SK-N-SH treated with all-trans-retinoic acid at 6 μM for 48 hours (cell line): ENCODE measurements at regions not wholly inside any gene's neighbourhood (a gene's known extent, or its start where the extent isn't known, plus 50 kb on each side); places are given as distances from the start of the nearest gene placed in this dataset.

ENCODE experiments used
- ATAC-seq: fragments of 200-7000 bp; cut with Tn5 transposase; 3 replicates; pipeline ENCODE4 v1.9.1; 2020; ENCODE audit warnings: mild to moderate bottlenecking, moderate library complexity
- ARNTL ChIP-seq: fragments of 450-650 bp; formaldehyde crosslinking; IDR thresholded peaks from 2 replicates; pipeline ENCODE4 v1.5.0; 2020; ENCODE audit warnings: low read depth, mild to moderate bottlenecking, moderate library complexity, borderline replicate concordance
- BACH2 ChIP-seq: fragments of 250-450 bp; sonication (Bioruptor Pico); IDR thresholded peaks from 2 replicates; pipeline ENCODE4 v1.9.0; 2021; ENCODE audit warnings: mild to moderate bottlenecking, borderline replicate concordance
- CREB5 ChIP-seq: fragments of 250-450 bp; sonication (Bioruptor Pico); IDR thresholded peaks from 2 replicates; pipeline ENCODE4 v1.5.1; 2020; ENCODE audit warnings: low read depth, mild to moderate bottlenecking, moderate library complexity
- CSDC2 ChIP-seq: fragments of 250-450 bp; sonication (Bioruptor Pico); IDR thresholded peaks from 2 replicates; pipeline ENCODE4 v1.5.0; 2020; ENCODE audit warnings: mild to moderate bottlenecking, moderate library complexity
- CSRNP3 ChIP-seq: fragments of 250-450 bp; sonication (Bioruptor Pico); IDR thresholded peaks from 2 replicates; pipeline ENCODE4 v1.5.1; 2021; ENCODE audit warnings: mild to moderate bottlenecking, moderate library complexity
- ESRRG ChIP-seq: fragments of 250-450 bp; sonication (Bioruptor Pico); IDR thresholded peaks from 2 replicates; pipeline ENCODE4 v1.6.1; 2021; ENCODE audit warnings: mild to moderate bottlenecking
- GLIS3 ChIP-seq: fragments of 250-450 bp; sonication (Bioruptor Pico); IDR thresholded peaks from 2 replicates; pipeline ENCODE4 v1.5.0; 2020; ENCODE audit warnings: mild to moderate bottlenecking, moderate library complexity
- ISL1 ChIP-seq: fragments of 250-450 bp; sonication (Bioruptor Pico); IDR thresholded peaks from 2 replicates; pipeline ENCODE4 v2.1.2; 2022; ENCODE audit warnings: mild to moderate bottlenecking, moderate library complexity
- OSR1 ChIP-seq: fragments of 250-450 bp; sonication (Bioruptor Pico); IDR thresholded peaks from 2 replicates; pipeline ENCODE4 v1.8.0; 2022; ENCODE audit warnings: moderate library complexity, mild to moderate bottlenecking, inconsistent platforms
- PATZ1 ChIP-seq: fragments of 250-450 bp; sonication (Bioruptor Pico); IDR thresholded peaks from 2 replicates; pipeline ENCODE4 v1.8.0; 2020; ENCODE audit warnings: mild to moderate bottlenecking, moderate library complexity, borderline replicate concordance
- POU6F1 ChIP-seq: fragments of 250-450 bp; sonication (Bioruptor Pico); IDR thresholded peaks from 2 replicates; pipeline ENCODE4 v1.8.0; 2021; ENCODE audit warnings: low read depth, mild to moderate bottlenecking, moderate library complexity, borderline replicate concordance
- PPARA ChIP-seq: fragments of 250-450 bp; sonication (Bioruptor Pico); IDR thresholded peaks from 2 replicates; pipeline ENCODE4 v1.5.0; 2020; ENCODE audit warnings: mild to moderate bottlenecking, borderline replicate concordance
- RARB ChIP-seq: fragments of 250-450 bp; sonication (Bioruptor Pico); IDR thresholded peaks from 2 replicates; pipeline ENCODE4 v1.8.0; 2021; ENCODE audit warnings: mild to moderate bottlenecking, moderate library complexity
- SNAI2 ChIP-seq: fragments of 250-450 bp; sonication (Bioruptor Pico); IDR thresholded peaks from 2 replicates; pipeline ENCODE4 v1.5.0; 2020; ENCODE audit warnings: mild to moderate bottlenecking, moderate library complexity
- TCF4 ChIP-seq: fragments of 250-450 bp; sonication (Bioruptor Pico); IDR thresholded peaks from 2 replicates; pipeline ENCODE4 v1.8.0; 2021; ENCODE audit warnings: mild to moderate bottlenecking, moderate library complexity, borderline replicate concordance
- TOX ChIP-seq: fragments of 250-450 bp; sonication (Bioruptor Pico); IDR thresholded peaks from 2 replicates; pipeline ENCODE4 v1.8.0; 2021; ENCODE audit warnings: mild to moderate bottlenecking, moderate library complexity, borderline replicate concordance
- TSHZ2 ChIP-seq: fragments of 250-450 bp; sonication (Bioruptor Pico); IDR thresholded peaks from 2 replicates; pipeline ENCODE4 v1.5.0; 2020; ENCODE audit warnings: mild to moderate bottlenecking, moderate library complexity
- ZFP3 ChIP-seq: fragments of 250-450 bp; sonication (Bioruptor Pico); IDR thresholded peaks from 2 replicates; pipeline ENCODE4 v1.5.0; 2020; ENCODE audit warnings: mild to moderate bottlenecking, moderate library complexity
- ZNF565 ChIP-seq: fragments of 450-650 bp; formaldehyde crosslinking; conservative IDR thresholded peaks from 2 replicates; pipeline ENCODE4 v1.5.0; 2020; ENCODE audit warnings: low read depth, mild to moderate bottlenecking, moderate library complexity
- ZNF70 ChIP-seq: fragments of 450-650 bp; formaldehyde crosslinking; IDR thresholded peaks from 2 replicates; pipeline ENCODE4 v1.5.0; 2020; ENCODE audit warnings: mild to moderate bottlenecking, moderate library complexity
- ZNF8 ChIP-seq: fragments of 450-650 bp; formaldehyde crosslinking; IDR thresholded peaks from 2 replicates; pipeline ENCODE4 v1.5.0; 2020; ENCODE audit warnings: mild to moderate bottlenecking, moderate library complexity

GRCh38 chr5:53319315-53319714, 161.1 kb upstream of the FST start:
- TF ChIP-seq CSDC2, result no peak
- TF ChIP-seq ARNTL (CRISPR knock-in tag), result no peak
- no peak for TF ChIP-seq ESRRG (CRISPR knock-in tag)
- no peak for TF ChIP-seq CSRNP3 (CRISPR knock-in tag)
- no peak for TF ChIP-seq ZFP3 (CRISPR knock-in tag)
- no peak for TF ChIP-seq PPARA
- TF ChIP-seq CREB5 (CRISPR knock-in tag), result no peak
- TF ChIP-seq ISL1 (CRISPR knock-in tag), result no peak
- no peak for TF ChIP-seq ZNF565 (CRISPR knock-in tag)
- no peak for TF ChIP-seq BACH2 (CRISPR knock-in tag)
- TF ChIP-seq POU6F1, result no peak
- TF ChIP-seq TCF4, result no peak
- TF ChIP-seq TSHZ2 (CRISPR knock-in tag), result no peak
- TF ChIP-seq RARB (CRISPR knock-in tag), result no peak
- TF ChIP-seq ZNF70 (CRISPR knock-in tag), result no peak
- TF ChIP-seq ZNF8 (CRISPR knock-in tag), result no peak
- TF ChIP-seq OSR1 (CRISPR knock-in tag), result no peak
- TF ChIP-seq TOX (CRISPR knock-in tag), result no peak
- TF ChIP-seq, all 23 proteins: peak for 0
- ATAC-seq, result no peak

GRCh38 chr5:53321073-53321472, 159.4 kb upstream of the FST start:
- TF ChIP-seq TSHZ2 (CRISPR knock-in tag), result no peak
- TF ChIP-seq ZNF565 (CRISPR knock-in tag), result no peak
- TF ChIP-seq PATZ1 (CRISPR knock-in tag), result no peak
- TF ChIP-seq ISL1 (CRISPR knock-in tag), result no peak
- TF ChIP-seq POU6F1, result no peak
- no peak for TF ChIP-seq OSR1 (CRISPR knock-in tag)
- no peak for TF ChIP-seq CREB5 (CRISPR knock-in tag)
- TF ChIP-seq GLIS3, result no peak
- TF ChIP-seq ZNF70 (CRISPR knock-in tag), result no peak
- TF ChIP-seq ARNTL (CRISPR knock-in tag), result no peak
- TF ChIP-seq TCF4, result no peak
- TF ChIP-seq SNAI2, result no peak
- TF ChIP-seq CSDC2, result no peak
- ATAC-seq, result no peak
